ENCODE measurements at regions not wholly inside any gene's neighbourhood (a gene's known extent, or its start where the extent isn't known, plus 50 kb on each side); places are given as distances from the start of the nearest gene placed in this dataset.
"Not testable (repeated sequence)": the region's sequence is repeated elsewhere in the genome, so short reads cannot be mapped to it uniquely, and the experiment has no call there.

DNA sequence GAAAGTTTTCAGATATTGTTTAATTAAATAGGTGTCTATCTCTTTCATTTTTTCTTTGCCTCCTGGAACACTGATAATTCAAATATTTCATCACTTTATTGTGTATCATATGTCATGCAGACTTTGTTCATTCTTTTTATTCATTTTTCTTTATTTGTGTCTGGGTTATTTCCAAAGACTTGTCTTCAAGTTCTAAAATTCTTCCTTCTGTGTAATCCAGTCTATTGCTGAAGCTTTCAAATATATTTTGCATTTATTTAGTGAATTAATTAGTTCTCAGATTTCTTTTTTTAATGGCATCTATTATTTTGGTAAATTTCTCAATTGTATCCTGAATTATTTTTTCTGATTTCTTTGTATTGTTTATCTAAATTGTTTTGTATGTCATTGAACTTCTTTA, 70.1 kb downstream of the ZNF330 start:
- intact Hi-C loops (cut with DNase I, micrococcal nuclease), result no loop called here
- ATAC-seq (no peak), DNase-seq (no peak)

DNA sequence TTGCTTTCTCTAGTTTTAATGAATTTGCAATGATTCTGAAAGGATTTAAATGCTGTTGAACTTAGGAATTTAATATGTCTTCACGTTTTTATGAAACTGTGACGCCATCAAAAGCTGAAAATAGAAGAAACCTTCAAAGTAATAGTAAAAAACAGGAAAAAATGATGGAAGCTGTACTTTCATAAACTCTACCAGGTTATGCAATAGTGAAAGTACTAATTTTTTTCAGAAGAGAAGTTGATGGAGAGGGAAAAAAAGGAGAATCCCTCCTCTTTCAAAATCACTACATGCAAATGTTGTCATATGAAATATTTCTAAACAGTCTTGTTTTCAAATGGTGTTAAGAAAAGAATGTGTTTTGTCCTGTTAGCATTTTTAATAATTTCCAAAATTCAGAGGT, 73.6 kb downstream of the ZNF330 start:
- DNase-seq (no peak), ATAC-seq (no peak)
- intact Hi-C loops (cut with DNase I, micrococcal nuclease), result no loop called here

DNA sequence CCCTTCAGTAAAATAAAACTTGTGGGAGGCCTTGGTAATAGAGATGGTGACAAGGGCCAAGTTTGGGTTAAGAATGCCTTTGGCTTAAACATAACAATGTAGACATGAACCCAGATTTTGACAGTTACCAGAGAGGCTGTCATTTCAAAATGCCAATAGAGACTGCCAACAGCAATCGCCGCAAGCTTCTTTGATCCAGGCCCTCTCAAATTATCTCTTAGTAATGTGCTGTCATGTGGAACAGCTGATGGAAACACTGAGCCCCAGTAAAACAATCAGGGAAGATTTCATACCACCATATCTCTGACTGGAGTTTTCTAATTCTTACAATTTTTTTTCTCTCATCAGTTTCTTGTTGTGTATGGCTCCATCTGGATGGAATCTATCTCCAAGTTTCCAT, 80.5 kb downstream of the ZNF330 start:
- intact Hi-C loops (cut with DNase I, micrococcal nuclease), result no loop called here

GRCh38 chr4:141302924-141303323, 82.2 kb downstream of the ZNF330 start:
- DNase-seq, result no peak
- intact Hi-C loops (cut with DNase I, micrococcal nuclease), result no loop called here
- no peak for ATAC-seq

More for the DNA sequence above, 80.5 kb downstream of the ZNF330 start:
- DNase-seq (no peak), ATAC-seq (no peak)

DNA sequence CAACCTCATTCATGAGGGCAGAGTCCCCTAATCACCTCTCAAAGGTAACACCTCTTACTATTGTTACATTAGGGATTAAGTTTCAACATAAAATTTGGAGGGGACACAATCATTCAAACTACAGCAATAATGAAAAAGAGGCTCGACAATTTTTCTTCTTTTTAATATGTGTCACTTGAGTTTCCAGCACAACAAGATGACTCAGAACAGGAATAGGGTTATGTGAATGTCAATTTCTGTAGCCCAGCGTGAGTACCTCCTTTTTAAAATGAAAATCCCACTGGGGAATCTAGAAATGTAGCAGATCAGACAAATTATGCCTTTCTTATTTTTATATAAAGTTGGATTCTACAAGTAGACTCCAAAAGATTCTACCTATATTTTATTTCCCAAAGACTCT, 83.7 kb downstream of the ZNF330 start:
- no peak for ATAC-seq
- intact Hi-C loops (cut with DNase I, micrococcal nuclease), result no loop called here
- DNase-seq, result no peak

- intact Hi-C loops (cut with DNase I, micrococcal nuclease), result no loop called here
- DNase-seq (no peak), ATAC-seq (no peak)
Observed at GRCh38 chr4:141306331-141306730, 85.6 kb downstream of the ZNF330 start.

DNA sequence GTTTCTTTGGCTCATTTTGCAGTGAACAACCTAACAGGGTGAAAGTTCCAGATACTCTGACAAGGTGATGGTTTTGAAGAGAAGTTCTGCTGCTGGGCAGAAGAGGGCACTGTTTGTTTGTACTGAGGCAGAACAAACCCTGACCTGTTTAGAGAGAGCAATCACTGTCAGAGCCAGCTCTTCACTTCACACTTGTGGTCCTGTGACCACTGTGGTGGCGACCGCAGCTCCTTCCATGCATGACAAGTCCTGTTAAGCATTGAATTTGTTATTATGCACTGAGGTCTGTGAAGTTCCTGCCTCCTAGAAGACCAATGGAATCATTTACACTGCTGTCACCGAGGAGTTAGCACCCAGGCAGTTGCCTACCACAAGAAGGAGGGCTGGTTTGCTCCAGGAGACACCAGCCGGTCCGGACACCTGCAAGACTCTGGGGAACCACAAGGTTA, 86.6 kb downstream of the ZNF330 start:
- peak; percentile 93 for ATAC-seq
- intact Hi-C loops (cut with DNase I, micrococcal nuclease), result no loop called here

DNA sequence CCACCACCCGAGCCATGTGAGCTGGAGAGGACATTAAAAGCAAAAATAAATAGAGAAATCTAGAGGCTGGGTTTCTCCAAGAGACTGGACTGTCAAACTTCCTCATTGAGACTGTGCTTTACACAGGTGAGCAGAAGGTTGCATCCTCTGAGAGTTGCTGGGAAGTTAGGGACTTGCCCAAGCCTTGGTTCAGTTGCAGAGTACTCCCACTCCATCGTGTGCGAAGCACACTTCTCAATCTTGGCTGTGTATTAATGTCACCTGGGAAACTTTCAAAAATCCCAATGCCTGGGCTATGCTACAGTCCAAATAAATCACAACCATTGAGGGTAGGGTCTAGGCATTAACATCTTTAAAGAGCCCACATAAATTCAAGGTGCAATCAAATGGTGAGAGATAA, 89.2 kb downstream of the ZNF330 start:
- intact Hi-C loops (cut with DNase I, micrococcal nuclease), result no loop called here
- ATAC-seq, result no peak
- DNase-seq, result no peak

More for the DNA sequence above, 86.6 kb downstream of the ZNF330 start:
- peak; percentile 30 to 43 for DNase-seq

- intact Hi-C loops (cut with DNase I, micrococcal nuclease), result no loop called here
- DNase-seq, result no peak
Observed at GRCh38 chr4:141311246-141312204, 90.8 kb downstream of the ZNF330 start.

GRCh38 chr4:141314627-141315026, 93.9 kb downstream of the ZNF330 start:
- DNase-seq, result no peak
- intact Hi-C loops (cut with DNase I, micrococcal nuclease), result no loop called here
- no peak for ATAC-seq

More at GRCh38 chr4:141311246-141312204, 90.8 kb downstream of the ZNF330 start:
- ATAC-seq, result no peak

GRCh38 chr4:141328560-141329173, 108.0 kb downstream of the ZNF330 start:
- ATAC-seq (peak; percentile 46), DNase-seq (no peak)
- intact Hi-C loops (cut with DNase I, micrococcal nuclease), result no loop called here

DNA sequence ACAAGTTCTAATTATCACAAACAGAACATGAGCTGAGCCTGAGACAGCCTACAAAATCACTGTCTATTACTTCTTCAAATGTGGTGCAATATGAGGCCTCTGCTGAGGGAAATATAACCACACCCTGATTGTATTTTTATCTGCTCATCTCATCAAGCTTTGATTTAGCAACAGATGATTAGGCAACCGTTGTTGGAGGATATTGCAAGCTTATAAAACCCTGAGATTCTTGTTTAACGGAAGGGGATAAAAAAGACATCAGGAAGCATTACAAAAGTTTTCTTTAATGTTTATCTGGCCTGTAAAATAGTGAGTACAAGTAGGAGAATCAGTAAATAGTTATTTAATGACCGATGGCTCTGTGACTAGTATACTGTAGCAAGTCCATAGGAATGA, 108.5 kb downstream of the ZNF330 start:
- ATAC-seq (peak; percentile 80), DNase-seq (no peak)
- intact Hi-C loops (cut with DNase I, micrococcal nuclease), result no loop called here

DNA sequence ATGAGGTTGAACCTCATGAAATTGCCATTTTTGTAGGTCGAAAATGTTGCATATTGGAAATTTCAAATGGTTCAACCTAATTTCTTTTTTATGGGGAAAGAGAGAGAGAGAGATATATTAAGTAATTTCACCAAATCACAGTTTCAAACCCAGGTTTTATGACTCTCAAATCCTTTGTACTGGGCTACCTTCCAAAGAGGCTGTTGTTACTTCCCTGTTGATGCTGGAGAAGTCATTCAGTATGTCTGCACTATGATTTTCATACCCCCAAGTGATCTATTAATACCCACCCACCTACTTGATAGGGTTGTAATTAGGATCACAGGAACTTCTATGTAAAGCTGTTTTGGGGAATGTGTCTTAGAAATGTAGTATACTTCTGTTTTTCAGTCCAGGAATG, 109.9 kb downstream of the ZNF330 start:
- intact Hi-C loops (cut with DNase I, micrococcal nuclease), result no loop called here
- DNase-seq (no peak), ATAC-seq (no peak)

- ATAC-seq (no peak), DNase-seq (no peak)
- intact Hi-C loops (cut with DNase I, micrococcal nuclease), result no loop called here
Observed at GRCh38 chr4:141331534-141332358, 111.1 kb downstream of the ZNF330 start.

DNA sequence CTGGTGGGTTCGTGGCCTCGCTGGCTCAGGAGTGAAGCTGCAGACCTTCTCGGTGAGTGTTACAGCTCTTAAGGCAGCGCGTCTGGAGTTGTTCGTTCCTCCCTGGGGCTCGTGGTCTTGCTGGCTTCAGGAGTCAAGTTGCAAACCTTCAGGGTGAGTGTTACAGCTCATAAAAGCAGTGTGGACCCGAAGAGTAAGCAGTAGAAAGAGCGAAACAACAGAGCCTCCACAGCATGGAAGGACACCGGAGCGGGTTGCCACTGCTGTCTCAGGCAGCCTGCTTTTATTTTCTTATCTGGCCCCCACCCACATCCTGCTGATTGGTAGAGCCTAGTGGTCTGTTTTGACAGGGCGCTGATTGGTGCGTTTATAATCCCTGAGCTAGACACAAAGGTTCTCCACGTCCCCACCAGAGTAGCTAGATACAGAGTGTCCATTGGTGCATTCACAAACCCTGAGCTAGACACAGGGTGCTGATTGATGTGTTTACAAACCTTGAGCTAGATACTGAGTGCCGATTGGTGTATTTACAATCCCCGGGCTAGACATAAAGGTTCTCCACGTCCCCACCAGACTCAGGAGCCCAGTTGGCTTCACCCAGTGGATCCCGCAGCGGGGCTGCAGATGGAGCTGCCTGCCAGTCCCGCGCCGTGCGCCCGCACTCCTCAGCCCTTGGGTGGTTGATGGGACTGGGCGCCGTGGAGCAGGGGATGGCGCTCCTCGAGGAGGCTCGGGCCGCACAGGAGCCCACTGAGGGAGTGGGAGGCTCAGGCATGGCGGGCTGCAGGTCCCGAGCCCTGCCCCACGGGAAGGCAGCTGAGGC, 111.9 kb downstream of the ZNF330 start:
- intact Hi-C loops (cut with DNase I, micrococcal nuclease); ATAC-seq; DNase-seq: not testable (repeated sequence)

GRCh38 chr4:141333456-141334230, 112.9 kb downstream of the ZNF330 start:
- DNase-seq; intact Hi-C loops (cut with DNase I, micrococcal nuclease): not testable (repeated sequence)
- peak; percentile 32 for ATAC-seq

GRCh38 chr4:141335166-141335565, 114.5 kb downstream of the ZNF330 start:
- ATAC-seq (no peak), DNase-seq (no peak)
- intact Hi-C loops (cut with DNase I, micrococcal nuclease), result no loop called here

DNA sequence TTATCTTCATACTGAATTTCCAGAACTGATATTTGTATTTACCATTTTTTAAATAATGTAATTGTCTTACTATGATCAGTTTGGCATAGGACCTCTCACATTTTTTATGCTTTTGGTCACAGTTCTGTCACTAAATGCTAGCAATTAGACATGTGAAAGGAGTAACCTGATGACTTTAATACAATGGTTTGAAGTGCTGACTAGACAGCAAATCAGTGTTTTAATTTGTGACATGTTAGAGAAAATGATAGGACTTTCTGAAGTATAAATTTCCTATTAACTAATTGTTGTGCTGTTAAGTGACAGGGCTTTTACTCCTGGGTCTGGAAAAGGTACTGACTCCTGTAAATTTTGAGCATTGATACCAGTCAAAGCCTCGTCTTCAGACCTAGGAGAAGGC, 117.5 kb downstream of the ZNF330 start:
- no peak for DNase-seq
- ATAC-seq, result no peak
- intact Hi-C loops (cut with DNase I, micrococcal nuclease), result no loop called here
